ENCODE measurements at regions not wholly inside any gene's neighbourhood (a gene's known extent, or its start where the extent isn't known, plus 50 kb on each side); places are given as distances from the start of the nearest gene placed in this dataset.

DNA sequence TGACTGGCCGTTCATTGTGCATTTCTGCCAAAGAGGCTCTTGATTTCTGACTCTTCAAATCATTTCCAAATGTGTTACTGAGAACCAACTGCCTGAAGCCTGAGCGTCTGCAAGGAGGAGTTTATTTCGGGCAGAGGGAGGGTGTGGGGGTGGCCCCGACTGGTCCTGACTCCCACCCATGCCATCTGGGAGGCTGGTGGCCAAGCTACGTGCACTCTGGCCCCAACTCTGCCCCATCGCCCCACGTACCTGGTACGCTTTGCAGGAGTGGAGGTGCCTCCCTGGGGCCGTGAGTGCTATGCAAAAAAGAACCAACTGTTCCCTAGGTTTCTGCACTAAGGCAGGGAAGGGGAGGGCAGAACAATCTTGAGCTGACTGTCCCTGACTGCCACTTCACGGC, 846.8 kb downstream of the BRD1 start:
- H3K36me3 ChIP-seq: no peaks in the 10 kb centered on the region
- peaks cover 0 to 12% (median 5%) of the 10 kb centered on the region in 11 experiments; a peak in 13 of 22 replicates for H3K9me3 ChIP-seq (replicated peaks in 1 of 11)
- no peak overlapping the region for H3K9ac ChIP-seq
- H3K4me3 ChIP-seq: no peak overlapping the region
- H4K20me1 ChIP-seq: no peaks in the 10 kb centered on the region; a peak in 1 of 22 replicates
- H3K4me2 ChIP-seq: no peak overlapping the region
- H3K4me1 ChIP-seq: peaks cover 6 to 22% (median 18%) of the 10 kb centered on the region in 10 experiments
- TF ChIP-seq Cebpa-rat (IDR thresholded peaks at IDR 0.05): no peak
- H3K27me3 ChIP-seq: no peaks in the 10 kb centered on the region
- H3K27ac ChIP-seq: no peak overlapping the region

DNA sequence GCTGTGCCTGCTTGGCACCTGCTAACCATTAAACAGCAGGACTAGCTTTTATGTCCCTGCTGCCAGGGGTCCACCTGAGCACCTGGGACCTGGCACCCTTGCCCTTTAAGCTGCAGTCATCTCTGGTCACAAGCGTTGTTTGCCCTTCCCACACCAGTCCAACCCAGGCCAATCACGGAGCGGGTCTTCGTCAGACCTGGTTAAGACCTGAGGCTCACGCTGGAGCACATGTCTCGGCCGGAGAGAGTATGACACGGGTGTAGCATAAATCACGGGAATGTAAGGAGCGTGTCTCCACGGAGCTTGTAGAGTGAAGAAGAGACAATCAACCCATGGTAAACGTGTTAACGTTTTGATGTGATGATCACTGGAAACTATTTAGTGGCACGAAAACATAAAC, 847.3 kb downstream of the BRD1 start:
- Histone ChIP-seq H3K9ac (no peak overlapping the region), H3K36me3 (no peaks in the 10 kb centered on the region), H4K20me1 (no peaks in the 10 kb centered on the region; a peak in 1 of 22 replicates), H3K4me1 (peaks cover 11 to 27% (median 23%) of the 10 kb centered on the region in 10 experiments), H3K27me3 (no peaks in the 10 kb centered on the region), H3K4me3 (no peak overlapping the region), H3K27ac (no peak overlapping the region), H3K9me3 (replicated peaks in 1 of 11) (peaks cover 0 to 12% (median 5%) of the 10 kb centered on the region in 11 experiments; a peak in 13 of 22 replicates), H3K4me2 (no peak overlapping the region)
- TF ChIP-seq Cebpa-rat (IDR thresholded peaks at IDR 0.05): no peak

DNA sequence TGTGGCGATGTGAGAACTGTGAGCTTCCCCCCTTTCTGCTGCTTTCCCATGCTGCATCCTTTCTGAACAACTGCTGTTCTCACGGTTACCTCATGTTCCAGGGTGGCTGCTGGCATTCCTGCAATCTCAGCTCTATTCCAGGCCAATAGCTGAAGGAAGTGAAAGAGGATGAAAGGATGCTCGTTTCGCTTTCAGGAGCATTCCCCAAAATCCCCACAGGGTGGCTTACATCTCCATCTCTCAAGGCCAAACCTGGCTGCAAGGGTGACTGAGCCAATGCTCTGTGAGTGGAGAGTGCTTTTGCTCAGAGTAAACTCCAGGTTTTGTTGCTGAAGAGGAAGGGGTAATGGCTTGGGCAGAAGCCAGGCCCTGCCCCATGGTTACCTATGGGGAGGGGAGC, 848.2 kb downstream of the BRD1 start:
- H3K4me2 ChIP-seq: no peak overlapping the region
- H3K4me1 ChIP-seq: peaks cover 20 to 36% (median 32%) of the 10 kb centered on the region in 10 experiments
- no peaks in the 10 kb centered on the region for H3K27me3 ChIP-seq
- H3K4me3 ChIP-seq: no peak overlapping the region
- no peaks in the 10 kb centered on the region for H3K36me3 ChIP-seq
- H4K20me1 ChIP-seq: no peaks in the 10 kb centered on the region; a peak in 1 of 22 replicates
- H3K9ac ChIP-seq: no peak overlapping the region
- no peak for TF ChIP-seq Cebpa-rat (IDR thresholded peaks at IDR 0.05)
- peaks cover 0 to 12% (median 5%) of the 10 kb centered on the region in 11 experiments; a peak in 13 of 22 replicates for H3K9me3 ChIP-seq (replicated peaks in 1 of 11)
- no peak overlapping the region for H3K27ac ChIP-seq

DNA sequence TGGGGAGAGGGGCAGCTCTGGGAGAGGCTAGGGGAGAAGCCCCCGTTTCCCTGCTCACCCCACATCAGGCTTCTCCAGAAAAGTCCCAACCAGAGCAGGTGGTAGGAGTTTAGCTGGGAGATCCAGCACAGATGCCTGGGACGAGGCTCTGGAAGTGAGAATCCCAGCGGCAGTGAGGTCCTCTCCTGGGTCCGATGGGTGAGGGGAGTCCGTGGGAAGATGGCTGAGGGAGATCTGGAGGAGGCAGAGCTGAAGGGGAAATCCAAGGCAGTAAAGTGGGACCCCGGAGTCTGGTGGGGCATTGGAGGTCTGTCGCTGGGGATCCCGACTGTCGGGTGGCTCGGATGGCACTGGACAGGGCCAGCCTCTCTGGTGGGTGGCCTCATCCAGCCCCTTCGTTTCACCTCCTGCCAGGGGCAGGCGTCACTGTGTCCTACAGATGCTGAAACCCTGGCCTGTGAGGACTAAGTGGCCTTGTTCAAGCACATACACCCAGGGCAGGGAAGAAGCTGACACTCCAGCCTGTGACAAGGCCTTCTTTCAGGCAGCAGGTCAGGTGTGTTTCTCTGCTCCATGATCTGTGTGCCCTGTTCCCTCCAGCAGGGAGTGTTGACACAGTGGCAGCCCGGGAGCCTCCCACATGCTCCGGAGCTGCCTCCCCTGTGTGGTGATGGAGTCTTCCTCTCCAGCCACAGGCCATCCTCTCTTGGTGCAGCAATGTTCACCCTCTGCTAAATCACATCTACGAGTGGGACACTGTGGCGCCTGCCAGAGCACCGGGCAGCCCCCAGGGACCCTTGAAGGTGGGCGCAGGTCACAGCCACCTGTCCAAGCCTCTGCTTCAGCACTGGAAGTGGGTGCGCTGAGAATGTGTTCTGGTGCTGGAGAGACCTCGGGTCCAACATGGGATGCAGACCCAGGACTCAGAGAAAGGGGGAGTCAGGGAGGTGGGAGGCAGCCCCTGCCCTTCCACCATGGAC, 850.8 kb downstream of the BRD1 start:
- Histone ChIP-seq H3K4me2 (peak overlapping the region; percentile 29 to 71 (median 65)), H3K4me1 (peaks cover 20 to 37% (median 32%) of the 10 kb centered on the region in 10 experiments), H3K27me3 (no peaks in the 10 kb centered on the region), H3K27ac (no peak overlapping the region), H3K9me3 (replicated peaks in 1 of 11) (peaks cover 0 to 12% (median 5%) of the 10 kb centered on the region in 11 experiments; a peak in 13 of 22 replicates), H3K9ac (no peak overlapping the region), H3K36me3 (no peaks in the 10 kb centered on the region), H4K20me1 (peaks cover 0 to 6% (median 0%) of the 10 kb centered on the region in 11 experiments; a peak in 2 of 22 replicates), H3K4me3 (no peak overlapping the region)
- TF ChIP-seq Cebpa-rat (IDR thresholded peaks at IDR 0.05): no peak

DNA sequence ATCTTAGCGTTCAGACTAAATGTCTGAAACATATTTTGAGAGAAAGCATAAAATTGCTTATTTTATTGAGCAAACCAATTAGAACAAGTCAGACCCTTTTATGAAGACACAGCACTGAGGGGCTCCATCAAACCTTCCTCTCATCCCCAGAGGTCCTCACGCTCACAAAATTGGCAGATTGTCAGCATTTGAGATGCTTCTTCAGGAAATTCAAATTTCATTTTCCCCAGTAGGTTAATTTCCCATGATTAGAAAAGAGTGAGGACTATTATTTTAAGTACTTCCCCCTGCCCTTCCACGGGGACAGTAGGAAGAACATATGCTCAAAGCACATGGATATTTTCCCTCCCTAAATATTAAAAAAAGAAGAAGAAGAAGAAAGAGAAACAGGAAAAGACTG, 851.8 kb downstream of the BRD1 start:
- no peak overlapping the region for H3K9ac ChIP-seq
- no peaks in the 10 kb centered on the region for H3K36me3 ChIP-seq
- no peak for TF ChIP-seq Cebpa-rat (IDR thresholded peaks at IDR 0.05)
- H3K27me3 ChIP-seq: no peaks in the 10 kb centered on the region
- H3K4me3 ChIP-seq: no peak overlapping the region
- H3K27ac ChIP-seq: no peak overlapping the region
- H3K4me2 ChIP-seq: peak overlapping the region; percentile 29 to 71 (median 65)
- H3K4me1 ChIP-seq: peaks cover 20 to 37% (median 32%) of the 10 kb centered on the region in 10 experiments
- H3K9me3 ChIP-seq (replicated peaks in 1 of 11): peaks cover 0 to 12% (median 5%) of the 10 kb centered on the region in 11 experiments; a peak in 13 of 22 replicates
- peaks cover 0 to 6% (median 0%) of the 10 kb centered on the region in 11 experiments; a peak in 2 of 22 replicates for H4K20me1 ChIP-seq

DNA sequence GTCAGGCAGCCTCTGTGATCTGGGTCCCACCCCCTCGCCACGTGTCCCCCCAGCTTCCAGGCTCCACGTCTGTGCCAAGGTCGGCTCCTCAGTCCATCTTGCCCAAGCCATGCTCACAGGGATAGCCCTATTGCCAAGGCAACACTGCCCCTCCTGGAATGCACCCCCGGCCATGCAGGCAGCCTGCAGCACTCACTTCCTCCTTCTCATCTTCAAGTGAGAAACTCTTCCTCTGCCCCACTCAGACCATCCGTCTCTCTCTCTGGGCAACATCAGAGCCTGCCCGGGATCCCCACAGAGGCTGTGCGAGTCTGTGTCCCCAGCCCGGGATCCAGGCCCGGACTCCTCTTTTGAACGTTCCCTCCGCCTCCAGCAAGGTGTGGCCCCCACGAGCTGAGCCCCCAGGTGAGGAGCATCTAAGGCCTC, 852.3 kb downstream of the BRD1 start:
- Histone ChIP-seq H3K4me1 (peaks cover 20 to 37% (median 32%) of the 10 kb centered on the region in 10 experiments), H3K4me3 (no peak overlapping the region), H3K9ac (no peak overlapping the region), H3K36me3 (no peaks in the 10 kb centered on the region), H3K27ac (no peak overlapping the region), H3K4me2 (peak overlapping the region; percentile 29 to 71 (median 65); a peak in 20 of 22 replicates), H4K20me1 (peaks cover 0 to 6% (median 0%) of the 10 kb centered on the region in 11 experiments; a peak in 2 of 22 replicates), H3K27me3 (no peaks in the 10 kb centered on the region), H3K9me3 (replicated peaks in 1 of 11) (peaks cover 0 to 12% (median 5%) of the 10 kb centered on the region in 11 experiments; a peak in 13 of 22 replicates)
- TF ChIP-seq Cebpa-rat (IDR thresholded peaks at IDR 0.05): no peak

DNA sequence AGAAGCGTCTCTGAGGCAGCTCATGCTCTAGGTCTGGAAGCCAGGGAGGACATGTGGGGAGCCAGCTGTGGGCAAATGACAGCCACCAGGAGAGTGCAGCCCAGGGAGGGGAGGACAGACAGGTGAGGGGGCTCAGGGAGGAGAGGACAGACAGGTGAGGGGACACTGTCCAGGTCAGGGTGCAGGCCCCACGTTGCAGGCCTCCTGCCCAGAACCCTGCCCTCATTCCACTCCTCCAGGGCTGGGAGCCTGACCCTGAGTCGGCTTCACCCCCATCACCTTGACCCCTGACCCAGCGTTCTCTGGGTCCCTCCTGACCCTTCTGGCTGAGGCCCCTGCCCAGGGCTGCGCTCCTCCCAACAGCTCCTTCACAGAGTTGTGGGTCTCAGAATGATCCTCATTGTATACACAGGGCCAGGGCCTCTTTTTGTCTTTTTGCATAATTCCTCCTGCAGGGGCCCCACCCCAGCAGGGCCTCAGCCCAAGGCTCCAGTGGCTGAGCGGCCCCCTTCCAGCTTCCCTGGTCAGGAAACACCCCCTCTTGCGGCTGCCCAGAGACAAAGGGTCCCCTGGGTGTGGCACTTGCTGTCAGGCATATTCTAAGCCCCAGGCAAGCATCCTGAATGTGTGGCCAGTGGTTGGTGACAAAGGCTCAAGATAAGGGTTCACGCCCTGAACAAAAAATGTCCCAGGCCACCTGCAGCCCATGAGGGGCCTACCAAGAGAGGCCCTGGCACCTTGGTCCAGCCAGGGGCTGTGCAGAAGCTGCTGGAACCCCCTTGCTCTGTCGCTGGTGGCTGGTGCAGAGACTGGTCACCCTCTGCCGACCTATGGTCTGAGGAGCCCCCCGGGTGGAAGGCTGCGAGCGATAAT, 853.0 kb downstream of the BRD1 start:
- peaks cover 0 to 12% (median 5%) of the 10 kb centered on the region in 11 experiments; a peak in 13 of 22 replicates for H3K9me3 ChIP-seq (replicated peaks in 1 of 11)
- TF ChIP-seq Cebpa-rat (IDR thresholded peaks at IDR 0.05): no peak
- H4K20me1 ChIP-seq: peaks cover 0 to 6% (median 0%) of the 10 kb centered on the region in 11 experiments; a peak in 2 of 22 replicates
- H3K36me3 ChIP-seq: no peaks in the 10 kb centered on the region
- peaks cover 20 to 37% (median 32%) of the 10 kb centered on the region in 10 experiments for H3K4me1 ChIP-seq
- H3K27ac ChIP-seq: no peak overlapping the region
- no peak overlapping the region for H3K9ac ChIP-seq
- H3K4me2 ChIP-seq: peak overlapping the region; percentile 8 to 71 (median 65); a peak in 18 of 22 replicates
- no peaks in the 10 kb centered on the region for H3K27me3 ChIP-seq
- H3K4me3 ChIP-seq: no peak overlapping the region

DNA sequence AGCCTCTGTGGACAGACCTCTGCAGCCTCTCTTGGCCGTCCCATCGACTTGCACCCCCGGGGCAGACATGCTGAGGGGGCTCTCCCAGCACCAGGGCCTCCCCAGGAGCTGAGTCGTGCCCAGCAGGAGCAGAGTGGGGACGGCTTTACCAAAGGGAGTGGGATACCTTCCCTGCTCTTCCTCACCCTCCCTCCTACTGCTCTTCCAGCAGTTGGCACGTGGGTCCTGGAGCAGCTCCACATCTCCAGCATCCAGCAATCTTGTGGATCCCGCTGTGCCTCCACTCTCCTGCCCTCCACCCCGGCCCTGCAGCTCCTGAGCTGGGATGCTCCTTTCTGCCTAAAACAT, 854.0 kb downstream of the BRD1 start:
- 0 out of 22 replicates have a peak, but pooled peaks cover 0 to 3% (median 0%) of the 10 kb centered on the region in 11 experiments for H3K9me3 ChIP-seq (replicated peaks in 1 of 11)
- no peak overlapping the region for H3K4me2 ChIP-seq
- H3K9ac ChIP-seq: no peak overlapping the region
- H3K36me3 ChIP-seq: no peaks in the 10 kb centered on the region
- no peaks in the 10 kb centered on the region for H3K27me3 ChIP-seq
- no peak overlapping the region for H3K27ac ChIP-seq
- no peak overlapping the region for H3K4me3 ChIP-seq
- TF ChIP-seq Cebpa-rat (IDR thresholded peaks at IDR 0.05): no peak
- H4K20me1 ChIP-seq: peaks cover 0 to 6% (median 0%) of the 10 kb centered on the region in 11 experiments; a peak in 2 of 22 replicates
- H3K4me1 ChIP-seq: peaks cover 20 to 37% (median 32%) of the 10 kb centered on the region in 10 experiments
